Bronchial epithelial cell (primary cell): ENCODE measurements at regions not wholly inside any gene's neighbourhood (a gene's known extent, or its start where the extent isn't known, plus 50 kb on each side); places are given as distances from the start of the nearest gene placed in this dataset.

ENCODE experiments used
- DNase-seq: peaks from one replicate; pipeline ENCODE4 v3.0.0-alpha.2; 2010; ENCODE audit warnings: low read depth
- FAIRE-seq: peaks from 2 replicates; lab custom pipeline; 2011; peaks lifted over from hg19 to GRCh38; lab: Jason Lieb, UNC
- H3K27me3 ChIP-seq: 2 replicates; pipeline ENCODE4 v1.5.1; 2011; ENCODE audit warnings: low read length; ENCODE audit not compliant: control insufficient read depth, insufficient read depth
- H3K36me3 ChIP-seq: 2 replicates; pipeline ENCODE4 v1.5.1; 2011; ENCODE audit warnings: low read length; ENCODE audit not compliant: control insufficient read depth, insufficient read depth
- H3K4me3 ChIP-seq: 2 replicates; pipeline ENCODE4 v1.5.1; 2011; ENCODE audit warnings: mild to moderate bottlenecking, low read depth, low read length, control low read depth
- TF ChIP-seq, protein P1 (sequence below): IDR thresholded peaks from 2 replicates; pipeline ENCODE4 v1.5.1; 2011; ENCODE audit warnings: mild to moderate bottlenecking, moderate library complexity, low read length, control low read depth, inconsistent platforms; ENCODE audit not compliant: insufficient read depth, severe bottlenecking

DNA sequence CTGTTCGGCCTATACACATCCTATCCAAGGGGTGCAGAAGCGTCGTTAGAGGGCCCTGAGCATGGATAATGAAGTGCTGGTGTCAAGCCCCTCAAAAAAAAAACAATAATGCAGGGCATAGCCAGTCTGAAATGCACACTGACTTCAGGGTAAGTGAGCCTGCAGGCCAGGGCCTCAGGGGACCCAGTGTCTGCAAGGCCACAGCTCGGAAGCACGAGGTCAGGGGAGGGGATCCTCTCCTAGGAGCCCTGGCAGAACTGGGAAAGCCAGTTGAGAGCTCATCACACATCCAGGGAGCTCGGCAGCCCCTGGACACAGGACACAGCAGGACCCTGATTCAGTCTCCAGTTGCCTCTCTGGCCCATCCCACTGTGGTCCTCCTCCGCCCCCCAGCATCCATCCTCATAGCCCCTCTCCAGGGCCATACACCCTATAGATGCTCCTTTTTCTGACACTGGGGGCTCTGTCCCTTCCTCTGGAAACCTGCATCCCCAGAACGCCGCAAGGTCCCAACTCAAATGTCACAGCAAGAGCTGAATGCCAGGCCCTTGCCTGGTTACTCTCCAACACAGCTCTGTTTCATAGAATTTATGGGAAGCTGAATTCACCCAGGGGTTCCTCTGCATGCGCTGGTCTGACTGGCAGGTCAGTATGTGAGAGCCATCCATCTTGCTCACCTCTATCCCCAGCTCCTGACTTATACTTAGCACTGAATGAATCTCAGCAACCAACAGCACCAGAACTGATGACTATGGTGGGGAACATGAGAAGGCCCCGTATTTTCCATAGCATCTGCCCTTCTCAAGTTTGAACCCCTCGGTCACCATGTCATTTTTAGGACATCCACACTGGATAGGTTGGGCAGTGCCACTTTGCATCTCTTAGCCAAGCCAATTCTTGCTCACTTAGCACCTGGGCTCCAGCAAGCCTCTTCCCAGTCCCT lies 717.0 kb upstream of the IGFBP3 start:
- no peak for DNase-seq
- TF ChIP-seq, protein P1, sequence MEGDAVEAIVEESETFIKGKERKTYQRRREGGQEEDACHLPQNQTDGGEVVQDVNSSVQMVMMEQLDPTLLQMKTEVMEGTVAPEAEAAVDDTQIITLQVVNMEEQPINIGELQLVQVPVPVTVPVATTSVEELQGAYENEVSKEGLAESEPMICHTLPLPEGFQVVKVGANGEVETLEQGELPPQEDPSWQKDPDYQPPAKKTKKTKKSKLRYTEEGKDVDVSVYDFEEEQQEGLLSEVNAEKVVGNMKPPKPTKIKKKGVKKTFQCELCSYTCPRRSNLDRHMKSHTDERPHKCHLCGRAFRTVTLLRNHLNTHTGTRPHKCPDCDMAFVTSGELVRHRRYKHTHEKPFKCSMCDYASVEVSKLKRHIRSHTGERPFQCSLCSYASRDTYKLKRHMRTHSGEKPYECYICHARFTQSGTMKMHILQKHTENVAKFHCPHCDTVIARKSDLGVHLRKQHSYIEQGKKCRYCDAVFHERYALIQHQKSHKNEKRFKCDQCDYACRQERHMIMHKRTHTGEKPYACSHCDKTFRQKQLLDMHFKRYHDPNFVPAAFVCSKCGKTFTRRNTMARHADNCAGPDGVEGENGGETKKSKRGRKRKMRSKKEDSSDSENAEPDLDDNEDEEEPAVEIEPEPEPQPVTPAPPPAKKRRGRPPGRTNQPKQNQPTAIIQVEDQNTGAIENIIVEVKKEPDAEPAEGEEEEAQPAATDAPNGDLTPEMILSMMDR = no peak
- H3K27me3 ChIP-seq = no peaks in the 10 kb centered on the region
- H3K36me3 ChIP-seq = no peaks in the 10 kb centered on the region
- H3K4me3 ChIP-seq = no peak overlapping the region
- FAIRE-seq = no peak

DNA sequence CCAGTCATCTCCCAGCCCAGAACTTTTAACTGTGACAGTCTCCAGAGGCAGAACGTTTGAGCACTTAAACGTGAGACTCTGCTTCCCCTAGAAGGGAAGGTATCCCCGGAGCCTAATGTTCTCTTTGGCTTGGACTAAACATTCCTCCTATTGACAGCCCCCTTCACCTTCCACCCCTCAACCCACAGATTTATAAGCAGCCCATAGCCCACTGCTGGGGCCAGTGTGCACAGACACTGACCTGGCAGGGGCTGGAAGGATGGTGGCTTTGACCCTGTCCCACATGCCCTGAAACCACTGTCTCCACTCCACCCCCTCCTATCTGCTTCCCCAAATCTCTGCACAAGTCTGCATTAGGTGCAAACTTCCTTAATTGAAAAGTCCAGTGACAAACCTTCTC lies 715.0 kb upstream of the IGFBP3 start:
- Histone ChIP-seq H3K36me3 (no peaks in the 10 kb centered on the region), H3K4me3 (no peak overlapping the region), H3K27me3 (no peaks in the 10 kb centered on the region)
- FAIRE-seq = peak; percentile 40
- TF ChIP-seq, protein P1 = no peak
- DNase-seq = no peak

- DNase-seq (peak; percentile 15), FAIRE-seq (no peak)
- H3K4me3 ChIP-seq = no peak overlapping the region
- TF ChIP-seq, protein P1 = no peak
- no peaks in the 10 kb centered on the region for H3K27me3 ChIP-seq
- no peaks in the 10 kb centered on the region for H3K36me3 ChIP-seq
These were observed 712.7 kb upstream of the IGFBP3 start for GRCh38 chr7:46633630-46634240.

DNA sequence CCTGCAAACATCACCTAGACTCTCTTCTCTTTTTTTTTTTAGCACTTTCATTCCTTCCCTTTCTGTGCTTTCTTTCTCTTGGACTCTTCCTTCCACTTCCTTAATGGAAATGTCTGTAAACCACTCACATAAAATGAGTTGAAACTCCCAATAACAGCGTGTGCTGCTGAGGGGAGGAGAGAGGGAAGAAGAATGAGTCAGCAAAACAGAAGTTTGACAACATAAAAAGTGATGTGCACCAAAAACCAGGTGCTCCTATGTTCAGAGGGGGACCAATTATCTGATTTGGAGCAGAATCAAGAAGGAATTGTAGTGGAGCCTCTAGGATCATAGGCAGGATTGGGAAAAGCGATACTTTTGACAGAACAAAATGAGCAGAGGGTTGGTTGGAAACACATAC lies 712.1 kb upstream of the IGFBP3 start:
- TF ChIP-seq, protein P1 = no peak
- Histone ChIP-seq H3K36me3 (no peaks in the 10 kb centered on the region), H3K4me3 (no peak overlapping the region), H3K27me3 (no peaks in the 10 kb centered on the region)
- FAIRE-seq (no peak), DNase-seq (no peak)

DNA sequence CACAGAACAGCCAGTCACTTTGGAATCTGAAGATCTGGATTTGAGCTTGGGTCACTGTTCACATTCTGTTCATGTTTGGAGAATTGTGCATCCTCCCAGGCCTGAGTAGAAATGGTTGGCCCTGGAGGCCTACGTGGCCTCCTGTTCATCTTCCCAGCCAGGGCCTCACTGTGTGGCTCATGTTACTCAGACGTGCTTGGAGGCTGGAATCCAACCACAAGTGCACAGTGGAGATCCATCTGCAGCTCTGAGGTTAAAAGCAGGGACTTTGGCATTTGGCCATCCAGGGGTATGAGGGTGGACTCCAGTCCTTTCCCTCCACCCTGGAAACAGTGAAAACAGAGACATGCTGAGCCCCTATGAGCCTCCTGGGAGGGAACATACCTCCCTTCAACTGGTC lies 709.0 kb upstream of the IGFBP3 start:
- Histone ChIP-seq H3K36me3 (no peaks in the 10 kb centered on the region), H3K4me3 (no peak overlapping the region), H3K27me3 (no peaks in the 10 kb centered on the region)
- TF ChIP-seq, protein P1 = no peak
- FAIRE-seq = no peak
- DNase-seq = no peak
